ENCODE measurements at regions not wholly inside any gene's neighbourhood (a gene's known extent, or its start where the extent isn't known, plus 50 kb on each side); places are given as distances from the start of the nearest gene placed in this dataset.

DNA sequence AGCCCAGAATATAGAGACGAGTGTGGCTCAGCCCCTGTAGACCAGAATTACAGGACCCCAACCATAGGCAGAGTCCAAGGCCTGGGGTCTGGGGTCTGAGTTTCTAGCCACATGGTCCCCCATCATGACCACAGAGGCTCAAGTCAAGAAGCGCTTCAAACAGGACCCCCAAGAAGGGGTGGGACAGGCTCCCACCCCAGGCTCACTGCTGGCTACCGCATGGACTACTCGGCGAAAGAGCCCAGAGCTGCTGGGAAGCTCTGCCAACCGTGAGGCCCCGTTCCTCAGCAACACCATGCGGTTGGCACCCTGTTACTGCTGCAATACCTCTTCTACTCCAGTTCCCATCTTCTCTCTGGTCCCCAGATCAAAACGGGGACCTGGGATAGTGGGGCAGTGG lies 254.8 kb downstream of the TEX29 start:
- TF ChIP-seq, protein P1, sequence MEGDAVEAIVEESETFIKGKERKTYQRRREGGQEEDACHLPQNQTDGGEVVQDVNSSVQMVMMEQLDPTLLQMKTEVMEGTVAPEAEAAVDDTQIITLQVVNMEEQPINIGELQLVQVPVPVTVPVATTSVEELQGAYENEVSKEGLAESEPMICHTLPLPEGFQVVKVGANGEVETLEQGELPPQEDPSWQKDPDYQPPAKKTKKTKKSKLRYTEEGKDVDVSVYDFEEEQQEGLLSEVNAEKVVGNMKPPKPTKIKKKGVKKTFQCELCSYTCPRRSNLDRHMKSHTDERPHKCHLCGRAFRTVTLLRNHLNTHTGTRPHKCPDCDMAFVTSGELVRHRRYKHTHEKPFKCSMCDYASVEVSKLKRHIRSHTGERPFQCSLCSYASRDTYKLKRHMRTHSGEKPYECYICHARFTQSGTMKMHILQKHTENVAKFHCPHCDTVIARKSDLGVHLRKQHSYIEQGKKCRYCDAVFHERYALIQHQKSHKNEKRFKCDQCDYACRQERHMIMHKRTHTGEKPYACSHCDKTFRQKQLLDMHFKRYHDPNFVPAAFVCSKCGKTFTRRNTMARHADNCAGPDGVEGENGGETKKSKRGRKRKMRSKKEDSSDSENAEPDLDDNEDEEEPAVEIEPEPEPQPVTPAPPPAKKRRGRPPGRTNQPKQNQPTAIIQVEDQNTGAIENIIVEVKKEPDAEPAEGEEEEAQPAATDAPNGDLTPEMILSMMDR (conservative IDR thresholded peaks at IDR 0.05), result no peak
- no peak for TF ChIP-seq EZH2 (IDR thresholded peaks at IDR 0.05; ENCODE audit: low read depth)

All from PC-9 (cell line).